ENCODE measurements at regions not wholly inside any gene's neighbourhood (a gene's known extent, or its start where the extent isn't known, plus 50 kb on each side); places are given as distances from the start of the nearest gene placed in this dataset.

- no peak overlapping the region for H3K4me2 ChIP-seq (ENCODE audit: low read length)
- BruUV-seq (replicated peaks): no TSS peak
- POLR2A ChIA-PET: interaction anchor here (1.6 kb wide), 1 partner anchor 14 kb away, joined by 3 read pairs; no protein-coding TSS in a partner anchor
- H2AFZ ChIP-seq (ENCODE audit: low read length): no peak overlapping the region
- no peaks in the 10 kb centered on the region for H3K36me3 ChIP-seq (ENCODE audit: insufficient read depth, low read length)
- H3K4me3 ChIP-seq (ENCODE audit: low read depth, low read length, poor library complexity, severe bottlenecking): no peak overlapping the region
- no peaks in the 10 kb centered on the region for H3K4me1 ChIP-seq (ENCODE audit: insufficient read depth, low read length, poor library complexity, severe bottlenecking)
- H4K20me1 ChIP-seq (ENCODE audit: insufficient read depth, low read length): no peaks in the 10 kb centered on the region
- TF ChIP-seq, protein P1, sequence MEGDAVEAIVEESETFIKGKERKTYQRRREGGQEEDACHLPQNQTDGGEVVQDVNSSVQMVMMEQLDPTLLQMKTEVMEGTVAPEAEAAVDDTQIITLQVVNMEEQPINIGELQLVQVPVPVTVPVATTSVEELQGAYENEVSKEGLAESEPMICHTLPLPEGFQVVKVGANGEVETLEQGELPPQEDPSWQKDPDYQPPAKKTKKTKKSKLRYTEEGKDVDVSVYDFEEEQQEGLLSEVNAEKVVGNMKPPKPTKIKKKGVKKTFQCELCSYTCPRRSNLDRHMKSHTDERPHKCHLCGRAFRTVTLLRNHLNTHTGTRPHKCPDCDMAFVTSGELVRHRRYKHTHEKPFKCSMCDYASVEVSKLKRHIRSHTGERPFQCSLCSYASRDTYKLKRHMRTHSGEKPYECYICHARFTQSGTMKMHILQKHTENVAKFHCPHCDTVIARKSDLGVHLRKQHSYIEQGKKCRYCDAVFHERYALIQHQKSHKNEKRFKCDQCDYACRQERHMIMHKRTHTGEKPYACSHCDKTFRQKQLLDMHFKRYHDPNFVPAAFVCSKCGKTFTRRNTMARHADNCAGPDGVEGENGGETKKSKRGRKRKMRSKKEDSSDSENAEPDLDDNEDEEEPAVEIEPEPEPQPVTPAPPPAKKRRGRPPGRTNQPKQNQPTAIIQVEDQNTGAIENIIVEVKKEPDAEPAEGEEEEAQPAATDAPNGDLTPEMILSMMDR (conservative IDR thresholded peaks at IDR 0.05; ENCODE audit: low read length): no peak
- TF ChIP-seq EZH2phosphoT487 (IDR thresholded peaks at IDR 0.05; ENCODE audit: borderline replicate concordance, low read depth, low read length): no peak
- H3K9me2 ChIP-seq (ENCODE audit: insufficient read depth, low read length): no peaks in the 10 kb centered on the region
- H3K79me2 ChIP-seq (ENCODE audit: insufficient read depth, low read depth, low read length): no peaks in the 10 kb centered on the region
- H3K9me3 ChIP-seq (ENCODE audit: low read length): no peaks in the 10 kb centered on the region
- H3K27ac ChIP-seq (ENCODE audit: low read depth, low read length, poor library complexity, severe bottlenecking): no peak overlapping the region
- DNase-seq (ENCODE audit: low spot score): no peak
- intact Hi-C loops (cut with micrococcal nuclease; ENCODE audit: unreplicated experiment): no loop called here
- CTCF ChIA-PET (ENCODE audit: unreplicated experiment): no interaction called here
Observed at GRCh38 chr1:106879538-106879937, 176.9 kb upstream of the PRMT6 start.

DNA sequence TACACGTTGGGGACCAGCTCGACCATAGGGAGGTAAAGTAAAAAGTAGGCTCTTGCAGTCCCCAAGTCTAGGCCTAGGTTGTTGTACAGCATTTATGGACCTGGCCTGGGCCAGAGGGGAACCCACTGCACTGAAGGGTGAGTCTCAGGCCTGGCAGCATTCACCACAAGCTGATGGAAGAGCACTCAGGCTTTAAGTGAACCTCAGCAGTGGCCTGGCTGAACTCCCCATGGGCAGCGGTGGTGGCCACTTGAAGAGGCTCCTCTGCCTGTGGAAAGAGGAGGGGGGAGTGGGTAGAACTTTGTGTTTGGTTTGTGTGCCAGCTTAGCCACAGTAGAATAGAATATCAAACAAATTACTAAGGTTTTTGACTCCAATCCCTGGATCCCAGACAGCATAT is 176.2 kb upstream of the PRMT6 start:
- POLR2A ChIA-PET: no interaction called here

DNA sequence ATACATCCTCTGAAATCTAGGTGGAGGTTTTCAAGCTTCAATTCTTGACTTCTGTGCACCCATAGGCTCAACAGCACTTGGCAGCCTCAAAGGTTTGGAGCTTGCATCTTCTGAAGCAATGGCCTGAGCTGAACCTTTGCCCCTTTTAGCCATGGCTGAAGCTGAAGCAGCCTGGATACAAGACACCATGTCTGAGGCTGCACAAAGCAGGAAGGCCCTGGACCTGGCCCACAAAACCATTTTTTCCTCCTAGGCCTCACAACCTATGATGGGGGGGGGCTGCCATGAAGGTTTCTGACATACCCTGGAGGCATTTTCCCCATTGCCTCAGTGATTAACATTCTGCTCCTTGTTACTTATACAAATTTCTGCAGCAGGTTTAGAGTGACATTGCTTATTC is 173.3 kb upstream of the PRMT6 start:
- POLR2A ChIA-PET: interaction anchor here (0.5 kb wide), 1 partner anchor 11 kb away, joined by 4 read pairs; no protein-coding TSS in a partner anchor
- CTCF ChIA-PET (ENCODE audit: unreplicated experiment): no interaction called here
- TF ChIP-seq EZH2phosphoT487 (IDR thresholded peaks at IDR 0.05; ENCODE audit: borderline replicate concordance, low read depth, low read length): no peak
- TF ChIP-seq, protein P1 (conservative IDR thresholded peaks at IDR 0.05; ENCODE audit: low read length): no peak

More for the DNA sequence above, 176.2 kb upstream of the PRMT6 start:
- CTCF ChIA-PET (ENCODE audit: unreplicated experiment): no interaction called here
- H3K79me2 ChIP-seq (ENCODE audit: insufficient read depth, low read depth, low read length): no peaks in the 10 kb centered on the region
- no peak for TF ChIP-seq EZH2phosphoT487 (IDR thresholded peaks at IDR 0.05; ENCODE audit: borderline replicate concordance, low read depth, low read length)
- TF ChIP-seq, protein P1 (conservative IDR thresholded peaks at IDR 0.05; ENCODE audit: low read length): no peak
- H3K4me1 ChIP-seq (ENCODE audit: insufficient read depth, low read length, poor library complexity, severe bottlenecking): no peaks in the 10 kb centered on the region
- H3K4me2 ChIP-seq (ENCODE audit: low read length): no peak overlapping the region
- BruUV-seq (replicated peaks): no TSS peak
- no peaks in the 10 kb centered on the region for H3K36me3 ChIP-seq (ENCODE audit: insufficient read depth, low read length)
- no peaks in the 10 kb centered on the region for H3K9me3 ChIP-seq (ENCODE audit: low read length)
- intact Hi-C loops (cut with micrococcal nuclease; ENCODE audit: unreplicated experiment): no loop called here
- H3K27ac ChIP-seq (ENCODE audit: low read depth, low read length, poor library complexity, severe bottlenecking): no peak overlapping the region
- no peak overlapping the region for H3K4me3 ChIP-seq (ENCODE audit: low read depth, low read length, poor library complexity, severe bottlenecking)
- H4K20me1 ChIP-seq (ENCODE audit: insufficient read depth, low read length): no peaks in the 10 kb centered on the region
- H2AFZ ChIP-seq (ENCODE audit: low read length): no peak overlapping the region
- H3K9me2 ChIP-seq (ENCODE audit: insufficient read depth, low read length): no peaks in the 10 kb centered on the region
- no peak for DNase-seq (ENCODE audit: low spot score)

More for the DNA sequence above, 173.3 kb upstream of the PRMT6 start:
- no peaks in the 10 kb centered on the region for H3K36me3 ChIP-seq (ENCODE audit: insufficient read depth, low read length)
- DNase-seq (ENCODE audit: low spot score): no peak
- no peaks in the 10 kb centered on the region for H4K20me1 ChIP-seq (ENCODE audit: insufficient read depth, low read length)
- no peak overlapping the region for H3K27ac ChIP-seq (ENCODE audit: low read depth, low read length, poor library complexity, severe bottlenecking)
- no peak overlapping the region for H2AFZ ChIP-seq (ENCODE audit: low read length)
- H3K9me3 ChIP-seq (ENCODE audit: low read length): no peaks in the 10 kb centered on the region
- H3K4me3 ChIP-seq (ENCODE audit: low read depth, low read length, poor library complexity, severe bottlenecking): no peak overlapping the region
- no peaks in the 10 kb centered on the region for H3K4me1 ChIP-seq (ENCODE audit: insufficient read depth, low read length, poor library complexity, severe bottlenecking)
- BruUV-seq (replicated peaks): no TSS peak
- no peaks in the 10 kb centered on the region for H3K9me2 ChIP-seq (ENCODE audit: insufficient read depth, low read length)
- no peak overlapping the region for H3K4me2 ChIP-seq (ENCODE audit: low read length)
- no peaks in the 10 kb centered on the region for H3K79me2 ChIP-seq (ENCODE audit: insufficient read depth, low read depth, low read length)
- intact Hi-C loops (cut with micrococcal nuclease; ENCODE audit: unreplicated experiment): no loop called here

All from OCI-LY7 (cell line).